Bronchial epithelial cell (primary cell): ENCODE measurements at regions not wholly inside any gene's neighbourhood (a gene's known extent, or its start where the extent isn't known, plus 50 kb on each side); places are given as distances from the start of the nearest gene placed in this dataset.

ENCODE experiments used
- DNase-seq: peaks from one replicate; pipeline ENCODE4 v3.0.0-alpha.2; 2010; ENCODE audit warnings: low read depth
- FAIRE-seq: peaks from 2 replicates; lab custom pipeline; 2011; peaks lifted over from hg19 to GRCh38; lab: Jason Lieb, UNC
- H3K27me3 ChIP-seq: 2 replicates; pipeline ENCODE4 v1.5.1; 2011; ENCODE audit warnings: low read length; ENCODE audit not compliant: control insufficient read depth, insufficient read depth
- H3K36me3 ChIP-seq: 2 replicates; pipeline ENCODE4 v1.5.1; 2011; ENCODE audit warnings: low read length; ENCODE audit not compliant: control insufficient read depth, insufficient read depth
- H3K4me3 ChIP-seq: 2 replicates; pipeline ENCODE4 v1.5.1; 2011; ENCODE audit warnings: mild to moderate bottlenecking, low read depth, low read length, control low read depth
- TF ChIP-seq, protein P1 (sequence below): IDR thresholded peaks from 2 replicates; pipeline ENCODE4 v1.5.1; 2011; ENCODE audit warnings: mild to moderate bottlenecking, moderate library complexity, low read length, control low read depth, inconsistent platforms; ENCODE audit not compliant: insufficient read depth, severe bottlenecking

DNA sequence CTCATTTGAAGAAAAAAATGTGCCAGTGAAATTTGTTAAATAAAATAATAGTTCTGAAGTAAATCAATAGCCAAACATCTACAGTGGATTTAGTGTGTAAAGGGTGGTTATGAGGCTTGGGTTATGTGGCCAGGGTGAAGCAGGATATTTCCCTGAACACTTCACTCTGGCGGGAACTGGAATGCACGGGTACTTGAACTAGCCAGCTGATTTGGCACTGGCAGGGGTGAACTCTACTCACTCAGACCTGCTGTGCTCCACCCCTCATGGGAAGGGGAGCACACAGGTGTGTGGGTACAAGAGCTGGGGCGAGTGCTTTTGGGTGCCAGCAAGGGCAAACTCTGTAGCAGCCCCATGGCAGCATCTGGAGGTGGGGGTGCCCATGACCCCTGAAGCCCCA lies 278.2 kb downstream of the CALCRL start:
- TF ChIP-seq, protein P1, sequence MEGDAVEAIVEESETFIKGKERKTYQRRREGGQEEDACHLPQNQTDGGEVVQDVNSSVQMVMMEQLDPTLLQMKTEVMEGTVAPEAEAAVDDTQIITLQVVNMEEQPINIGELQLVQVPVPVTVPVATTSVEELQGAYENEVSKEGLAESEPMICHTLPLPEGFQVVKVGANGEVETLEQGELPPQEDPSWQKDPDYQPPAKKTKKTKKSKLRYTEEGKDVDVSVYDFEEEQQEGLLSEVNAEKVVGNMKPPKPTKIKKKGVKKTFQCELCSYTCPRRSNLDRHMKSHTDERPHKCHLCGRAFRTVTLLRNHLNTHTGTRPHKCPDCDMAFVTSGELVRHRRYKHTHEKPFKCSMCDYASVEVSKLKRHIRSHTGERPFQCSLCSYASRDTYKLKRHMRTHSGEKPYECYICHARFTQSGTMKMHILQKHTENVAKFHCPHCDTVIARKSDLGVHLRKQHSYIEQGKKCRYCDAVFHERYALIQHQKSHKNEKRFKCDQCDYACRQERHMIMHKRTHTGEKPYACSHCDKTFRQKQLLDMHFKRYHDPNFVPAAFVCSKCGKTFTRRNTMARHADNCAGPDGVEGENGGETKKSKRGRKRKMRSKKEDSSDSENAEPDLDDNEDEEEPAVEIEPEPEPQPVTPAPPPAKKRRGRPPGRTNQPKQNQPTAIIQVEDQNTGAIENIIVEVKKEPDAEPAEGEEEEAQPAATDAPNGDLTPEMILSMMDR = no peak
- no peak overlapping the region for H3K4me3 ChIP-seq

DNA sequence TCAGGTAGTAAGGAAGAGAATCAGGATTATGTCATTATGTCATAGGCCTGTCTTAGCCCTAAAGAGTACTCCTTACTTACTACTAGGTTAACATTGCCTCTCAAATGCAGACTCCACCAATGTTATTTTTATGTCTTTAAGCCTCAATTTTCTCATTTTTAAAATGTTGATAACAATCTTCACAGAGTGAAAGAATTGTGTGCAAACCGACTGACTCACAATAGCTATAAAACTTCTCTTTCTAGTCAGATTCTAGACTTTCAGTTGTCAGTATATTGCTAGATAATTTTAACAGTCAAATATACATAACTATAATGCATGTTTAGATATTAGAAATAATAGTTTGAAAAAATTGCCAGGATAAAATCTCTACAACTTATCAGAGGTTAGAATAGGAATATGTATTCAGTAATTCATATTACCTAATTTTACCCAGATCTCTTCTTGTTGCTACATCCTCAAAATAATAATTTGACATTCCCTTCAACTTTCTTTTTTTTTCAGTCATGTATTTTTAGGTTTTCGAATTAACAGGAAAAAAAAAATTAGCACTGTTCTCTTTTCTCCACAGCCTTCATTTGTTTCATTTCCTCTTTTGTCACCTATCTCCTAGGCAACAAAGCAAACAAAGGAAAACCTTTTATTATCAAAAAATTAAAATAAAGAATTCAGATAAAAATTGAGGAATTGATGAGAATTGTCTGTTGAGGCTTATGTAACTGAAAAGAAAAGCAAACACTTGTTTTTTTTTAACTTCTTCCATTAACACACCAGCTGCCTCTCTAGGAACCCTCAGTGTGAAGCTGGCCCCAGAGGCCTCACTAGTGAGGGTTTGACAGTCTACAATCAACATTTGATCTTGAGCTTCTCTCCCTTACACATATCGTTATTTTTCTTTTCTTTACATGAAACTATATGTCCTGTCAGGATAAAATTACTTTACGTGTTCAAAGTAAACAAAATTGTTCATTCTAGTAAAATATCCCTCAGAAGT lies 279.0 kb downstream of the CALCRL start:
- TF ChIP-seq, protein P1 = no peak
- FAIRE-seq (no peak), DNase-seq (no peak)
- Histone ChIP-seq H3K4me3 (no peak overlapping the region), H3K27me3 (no peaks in the 10 kb centered on the region), H3K36me3 (no peaks in the 10 kb centered on the region)

More for the DNA sequence above, 278.2 kb downstream of the CALCRL start:
- no peak for FAIRE-seq
- Histone ChIP-seq H3K36me3 (no peaks in the 10 kb centered on the region), H3K27me3 (no peaks in the 10 kb centered on the region)
- DNase-seq = no peak

GRCh38 chr2:187167491-187167890 lies 280.6 kb downstream of the CALCRL start:
- Histone ChIP-seq H3K4me3 (no peak overlapping the region), H3K27me3 (no peaks in the 10 kb centered on the region), H3K36me3 (no peaks in the 10 kb centered on the region)
- FAIRE-seq = no peak
- TF ChIP-seq, protein P1 = no peak
- DNase-seq = no peak

DNA sequence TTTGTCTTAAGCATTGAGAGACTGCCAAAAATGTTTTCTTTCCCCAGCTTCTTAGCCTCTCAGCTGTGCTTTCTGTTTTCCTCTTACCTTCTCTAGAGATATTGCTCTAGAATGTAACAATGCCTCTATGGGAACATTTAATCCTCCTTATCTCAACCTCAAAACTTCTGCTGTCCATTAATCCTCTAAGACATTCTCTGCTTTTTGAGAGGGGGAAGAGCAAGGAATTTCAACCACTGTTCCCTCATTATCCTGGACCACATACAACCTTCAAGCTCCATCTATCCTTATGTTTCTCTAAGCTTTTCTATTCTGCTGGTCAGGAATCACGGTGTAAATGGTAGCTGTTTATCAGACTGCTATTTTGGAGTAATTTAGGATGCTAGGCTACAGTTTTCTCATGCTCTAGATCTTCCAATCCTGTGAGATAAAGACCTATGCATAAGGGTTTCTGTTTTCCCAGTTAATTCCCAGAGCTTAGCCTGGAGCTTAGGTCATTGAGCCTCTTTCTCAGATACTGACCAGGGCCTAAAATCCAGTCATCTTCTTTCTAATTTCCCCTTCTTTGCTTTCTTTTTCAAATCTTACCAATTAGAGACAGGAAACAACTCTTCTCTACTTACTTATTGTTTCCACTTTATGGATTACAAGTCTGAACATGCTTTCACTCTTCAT lies 282.0 kb downstream of the CALCRL start:
- peak; percentile 41 for DNase-seq
- no peak for FAIRE-seq
- H3K27me3 ChIP-seq = no peaks in the 10 kb centered on the region
- TF ChIP-seq, protein P1 = no peak
- H3K4me3 ChIP-seq = no peak overlapping the region
- no peaks in the 10 kb centered on the region for H3K36me3 ChIP-seq

- H3K4me3 ChIP-seq = no peak overlapping the region
- no peaks in the 10 kb centered on the region for H3K36me3 ChIP-seq
- H3K27me3 ChIP-seq = no peaks in the 10 kb centered on the region
- FAIRE-seq = no peak
- no peak for DNase-seq
- TF ChIP-seq, protein P1 = no peak
Observed at GRCh38 chr2:187158452-187158851, 289.6 kb downstream of the CALCRL start.
